ENCODE measurements at regions not wholly inside any gene's neighbourhood (a gene's known extent, or its start where the extent isn't known, plus 50 kb on each side); places are given as distances from the start of the nearest gene placed in this dataset.

DNA sequence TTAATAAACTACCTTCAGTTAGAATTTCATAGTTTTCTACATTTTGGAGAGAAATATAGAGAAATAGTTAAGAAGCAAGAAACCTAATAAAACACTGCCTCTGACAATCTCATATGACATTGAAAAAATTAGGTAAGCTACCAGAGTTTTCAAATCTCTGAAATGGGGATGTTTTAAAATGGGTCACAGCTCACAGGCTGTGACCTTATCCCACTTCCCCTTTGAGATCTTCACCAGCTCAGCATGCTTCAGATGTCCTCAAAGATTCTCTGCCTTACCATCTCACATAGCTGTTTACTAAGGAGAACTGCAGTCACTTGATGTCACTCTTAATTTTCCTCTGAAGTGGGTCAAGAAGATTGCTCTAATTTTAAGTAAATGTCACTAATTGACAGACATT is 717.8 kb downstream of the JRKL start:
- Histone ChIP-seq H3K27ac (ENCODE audit: control insufficient read depth, insufficient read depth, low read length) (no peak overlapping the region), H3K4me2 (ENCODE audit: control insufficient read depth, extremely low read depth, insufficient read depth, low read depth, low read length) (no peak overlapping the region), H3K9me1 (ENCODE audit: control insufficient read depth, extremely low read depth, insufficient read depth, low read length) (no peaks in the 10 kb centered on the region), H3K4me1 (ENCODE audit: control insufficient read depth, extremely low read depth, insufficient read depth, low read length) (no peaks in the 10 kb centered on the region), H3K79me2 (ENCODE audit: control insufficient read depth, insufficient read depth, low read length) (no peaks in the 10 kb centered on the region), H3K27me3 (ENCODE audit: control insufficient read depth, extremely low read depth, insufficient read depth, low read length) (no peaks in the 10 kb centered on the region), H3K4me3 (ENCODE audit: control insufficient read depth in 2 of 3, extremely low read depth in 1 of 3, insufficient read depth in 2 of 3, low read depth in 1 of 3, low read length in 3 of 3) (no peak overlapping the region), H3K9me3 (ENCODE audit: control insufficient read depth, low read depth, low read length) (no peaks in the 10 kb centered on the region), H3K9ac (ENCODE audit: control insufficient read depth, extremely low read depth, insufficient read depth, low read length) (no peak overlapping the region), H3K36me3 (ENCODE audit: control insufficient read depth in 2 of 2, extremely low read depth in 1 of 2, insufficient read depth in 2 of 2, low read length in 2 of 2) (no peaks in the 10 kb centered on the region), H2AFZ (ENCODE audit: control insufficient read depth, low read length) (no peak overlapping the region), H4K20me1 (ENCODE audit: control insufficient read depth, extremely low read depth, insufficient read depth, low read length) (no peaks in the 10 kb centered on the region)
- FAIRE-seq (no peak), DNase-seq (ENCODE audit: low read depth, low spot score) (no peak)
- no peak for TF ChIP-seq CTCF (optimal IDR thresholded peaks at IDR 0.05 in 1 of 3, IDR thresholded peaks at IDR 0.05 in 1 of 3, conservative IDR thresholded peaks at IDR 0.05 in 1 of 3; ENCODE audit: extremely low read depth in 1 of 3, insufficient read depth in 2 of 3, low read length in 3 of 3)
- TF ChIP-seq EZH2 (IDR thresholded peaks at IDR 0.05; ENCODE audit: low read length): no peak
- dilution Hi-C loops (cut with MboI; ENCODE audit: extremely low pct_ligation_motif_present, low sequenced_read_pairs): no loop called here

DNA sequence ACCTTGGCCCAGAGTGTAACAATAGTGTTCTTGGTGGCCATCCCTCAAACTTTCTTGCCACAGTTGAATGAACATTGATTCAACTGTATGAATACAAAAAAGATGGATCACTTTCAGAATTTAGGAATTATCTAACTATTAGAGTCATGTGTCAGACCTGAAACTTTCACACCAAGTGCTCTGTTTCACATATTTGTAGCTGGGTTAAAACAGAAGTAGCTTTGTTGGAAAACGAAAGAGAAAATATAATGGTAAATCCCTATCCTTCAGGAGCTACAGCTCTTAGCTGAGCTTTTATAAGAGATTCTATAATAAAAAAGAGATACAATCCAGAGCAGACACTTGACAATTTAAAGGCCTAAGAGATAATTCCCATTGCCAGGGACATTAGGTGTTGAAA is 719.3 kb downstream of the JRKL start:
- Histone ChIP-seq H3K4me1 (ENCODE audit: control insufficient read depth, extremely low read depth, insufficient read depth, low read length) (no peaks in the 10 kb centered on the region), H3K36me3 (ENCODE audit: control insufficient read depth in 2 of 2, extremely low read depth in 1 of 2, insufficient read depth in 2 of 2, low read length in 2 of 2) (no peaks in the 10 kb centered on the region), H3K4me2 (ENCODE audit: control insufficient read depth, extremely low read depth, insufficient read depth, low read depth, low read length) (no peak overlapping the region), H2AFZ (ENCODE audit: control insufficient read depth, low read length) (no peak overlapping the region), H4K20me1 (ENCODE audit: control insufficient read depth, extremely low read depth, insufficient read depth, low read length) (no peaks in the 10 kb centered on the region), H3K27me3 (ENCODE audit: control insufficient read depth, extremely low read depth, insufficient read depth, low read length) (no peaks in the 10 kb centered on the region), H3K4me3 (ENCODE audit: control insufficient read depth in 2 of 3, extremely low read depth in 1 of 3, insufficient read depth in 2 of 3, low read depth in 1 of 3, low read length in 3 of 3) (no peak overlapping the region), H3K9me1 (ENCODE audit: control insufficient read depth, extremely low read depth, insufficient read depth, low read length) (no peaks in the 10 kb centered on the region), H3K27ac (ENCODE audit: control insufficient read depth, insufficient read depth, low read length) (no peak overlapping the region), H3K9ac (ENCODE audit: control insufficient read depth, extremely low read depth, insufficient read depth, low read length) (no peak overlapping the region), H3K9me3 (ENCODE audit: control insufficient read depth, low read depth, low read length) (no peaks in the 10 kb centered on the region), H3K79me2 (ENCODE audit: control insufficient read depth, insufficient read depth, low read length) (no peaks in the 10 kb centered on the region)
- FAIRE-seq (no peak), DNase-seq (ENCODE audit: low read depth, low spot score) (no peak)
- TF ChIP-seq EZH2 (IDR thresholded peaks at IDR 0.05; ENCODE audit: low read length) (no peak), CTCF (optimal IDR thresholded peaks at IDR 0.05 in 1 of 3, IDR thresholded peaks at IDR 0.05 in 1 of 3, conservative IDR thresholded peaks at IDR 0.05 in 1 of 3; ENCODE audit: extremely low read depth in 1 of 3, insufficient read depth in 2 of 3, low read length in 3 of 3) (no peak)
- dilution Hi-C loops (cut with MboI; ENCODE audit: extremely low pct_ligation_motif_present, low sequenced_read_pairs): no loop called here
